ENCODE measurements at regions not wholly inside any gene's neighbourhood (a gene's known extent, or its start where the extent isn't known, plus 50 kb on each side); places are given as distances from the start of the nearest gene placed in this dataset.

DNA sequence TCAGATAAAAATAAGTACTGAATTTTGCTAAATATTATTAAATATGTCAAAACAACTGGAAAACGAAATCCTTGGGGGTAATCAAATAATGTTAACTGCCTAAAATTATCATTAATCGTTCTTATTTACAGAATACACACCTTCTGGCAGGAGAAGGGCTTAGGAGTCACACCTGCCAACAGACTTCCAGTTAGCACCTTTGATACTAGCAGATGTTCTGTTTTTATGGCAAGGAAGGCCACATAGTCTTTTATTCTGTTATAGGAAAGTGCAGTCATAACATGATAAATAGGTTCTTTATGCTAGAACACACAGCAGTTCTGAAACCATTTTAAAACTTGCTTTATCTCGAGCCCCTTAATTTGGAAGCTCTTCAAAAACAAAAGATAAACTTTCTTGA is 464.1 kb downstream of the UTRN start:
- TF ChIP-seq, protein P1, sequence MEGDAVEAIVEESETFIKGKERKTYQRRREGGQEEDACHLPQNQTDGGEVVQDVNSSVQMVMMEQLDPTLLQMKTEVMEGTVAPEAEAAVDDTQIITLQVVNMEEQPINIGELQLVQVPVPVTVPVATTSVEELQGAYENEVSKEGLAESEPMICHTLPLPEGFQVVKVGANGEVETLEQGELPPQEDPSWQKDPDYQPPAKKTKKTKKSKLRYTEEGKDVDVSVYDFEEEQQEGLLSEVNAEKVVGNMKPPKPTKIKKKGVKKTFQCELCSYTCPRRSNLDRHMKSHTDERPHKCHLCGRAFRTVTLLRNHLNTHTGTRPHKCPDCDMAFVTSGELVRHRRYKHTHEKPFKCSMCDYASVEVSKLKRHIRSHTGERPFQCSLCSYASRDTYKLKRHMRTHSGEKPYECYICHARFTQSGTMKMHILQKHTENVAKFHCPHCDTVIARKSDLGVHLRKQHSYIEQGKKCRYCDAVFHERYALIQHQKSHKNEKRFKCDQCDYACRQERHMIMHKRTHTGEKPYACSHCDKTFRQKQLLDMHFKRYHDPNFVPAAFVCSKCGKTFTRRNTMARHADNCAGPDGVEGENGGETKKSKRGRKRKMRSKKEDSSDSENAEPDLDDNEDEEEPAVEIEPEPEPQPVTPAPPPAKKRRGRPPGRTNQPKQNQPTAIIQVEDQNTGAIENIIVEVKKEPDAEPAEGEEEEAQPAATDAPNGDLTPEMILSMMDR (IDR thresholded peaks at IDR 0.05): no peak
- TF ChIP-seq, protein P2, sequence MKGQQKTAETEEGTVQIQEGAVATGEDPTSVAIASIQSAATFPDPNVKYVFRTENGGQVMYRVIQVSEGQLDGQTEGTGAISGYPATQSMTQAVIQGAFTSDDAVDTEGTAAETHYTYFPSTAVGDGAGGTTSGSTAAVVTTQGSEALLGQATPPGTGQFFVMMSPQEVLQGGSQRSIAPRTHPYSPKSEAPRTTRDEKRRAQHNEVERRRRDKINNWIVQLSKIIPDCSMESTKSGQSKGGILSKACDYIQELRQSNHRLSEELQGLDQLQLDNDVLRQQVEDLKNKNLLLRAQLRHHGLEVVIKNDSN (CRISPR knock-in tag; IDR thresholded peaks at IDR 0.05): no peak
- TF ChIP-seq ETV6 (CRISPR knock-in tag; IDR thresholded peaks at IDR 0.05): no peak
- TF ChIP-seq, protein P3, sequence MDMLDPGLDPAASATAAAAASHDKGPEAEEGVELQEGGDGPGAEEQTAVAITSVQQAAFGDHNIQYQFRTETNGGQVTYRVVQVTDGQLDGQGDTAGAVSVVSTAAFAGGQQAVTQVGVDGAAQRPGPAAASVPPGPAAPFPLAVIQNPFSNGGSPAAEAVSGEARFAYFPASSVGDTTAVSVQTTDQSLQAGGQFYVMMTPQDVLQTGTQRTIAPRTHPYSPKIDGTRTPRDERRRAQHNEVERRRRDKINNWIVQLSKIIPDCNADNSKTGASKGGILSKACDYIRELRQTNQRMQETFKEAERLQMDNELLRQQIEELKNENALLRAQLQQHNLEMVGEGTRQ (CRISPR knock-in tag; IDR thresholded peaks at IDR 0.05): no peak
- TF ChIP-seq IRF2 (CRISPR knock-in tag; IDR thresholded peaks at IDR 0.05; ENCODE audit: borderline replicate concordance, low read depth): no peak

Measured in WTC11 (cell line).